ENCODE measurements at regions not wholly inside any gene's neighbourhood (a gene's known extent, or its start where the extent isn't known, plus 50 kb on each side); places are given as distances from the start of the nearest gene placed in this dataset.
"Not testable (repeated sequence)": the region's sequence is repeated elsewhere in the genome, so short reads cannot be mapped to it uniquely, and the experiment has no call there.

GRCh38 chrX:77174680-77175519 is 272.3 kb upstream of the FGF16 start:
- H3K27me3 ChIP-seq (ENCODE audit: insufficient read depth, low read length) = no peaks in the 10 kb centered on the region
- no peaks in the 10 kb centered on the region for H3K36me3 ChIP-seq (ENCODE audit: insufficient read depth, low read depth, low read length)
- H3K9me3 ChIP-seq (ENCODE audit: insufficient read depth, low read depth, low read length) = no peaks in the 10 kb centered on the region
- no peak overlapping the region for H3K27ac ChIP-seq (ENCODE audit: low read length)
- H3K4me1 ChIP-seq (ENCODE audit: insufficient read depth, low read length) = no peaks in the 10 kb centered on the region
- no peak overlapping the region for H3K4me3 ChIP-seq (ENCODE audit: low read length)
- no peak overlapping the region for H3K9ac ChIP-seq (ENCODE audit: low read depth, low read length)

DNA sequence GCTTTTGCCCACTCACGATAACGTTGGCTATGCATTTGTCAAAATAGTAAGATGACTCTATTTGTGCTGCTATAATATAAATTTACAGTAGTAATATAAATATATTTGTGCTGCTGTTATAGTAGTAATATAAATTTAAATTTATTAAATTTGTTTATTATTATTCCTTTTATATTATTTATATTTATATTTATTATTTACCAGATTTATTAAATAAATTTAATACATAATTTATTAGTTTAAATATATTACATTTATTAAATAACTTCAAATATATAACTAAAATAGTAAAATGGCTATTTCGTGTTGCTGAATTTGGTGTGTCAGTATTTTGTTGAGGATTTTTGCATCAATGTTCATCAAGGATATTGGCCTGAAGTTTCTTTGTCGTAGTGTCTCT is 246.5 kb upstream of the FGF16 start:
- H3K9me3 ChIP-seq (ENCODE audit: insufficient read depth, low read depth, low read length) = no peaks in the 10 kb centered on the region; the same call in 1 of the 2 replicates
- no peak overlapping the region for H3K27ac ChIP-seq (ENCODE audit: low read length)
- no peaks in the 10 kb centered on the region for H3K36me3 ChIP-seq (ENCODE audit: insufficient read depth, low read depth, low read length)
- no peaks in the 10 kb centered on the region for H3K27me3 ChIP-seq (ENCODE audit: insufficient read depth, low read length)
- H3K4me1 ChIP-seq (ENCODE audit: insufficient read depth, low read length) = no peaks in the 10 kb centered on the region
- no peak overlapping the region for H3K4me3 ChIP-seq (ENCODE audit: low read length)
- H3K9ac ChIP-seq (ENCODE audit: low read depth, low read length) = no peak overlapping the region

DNA sequence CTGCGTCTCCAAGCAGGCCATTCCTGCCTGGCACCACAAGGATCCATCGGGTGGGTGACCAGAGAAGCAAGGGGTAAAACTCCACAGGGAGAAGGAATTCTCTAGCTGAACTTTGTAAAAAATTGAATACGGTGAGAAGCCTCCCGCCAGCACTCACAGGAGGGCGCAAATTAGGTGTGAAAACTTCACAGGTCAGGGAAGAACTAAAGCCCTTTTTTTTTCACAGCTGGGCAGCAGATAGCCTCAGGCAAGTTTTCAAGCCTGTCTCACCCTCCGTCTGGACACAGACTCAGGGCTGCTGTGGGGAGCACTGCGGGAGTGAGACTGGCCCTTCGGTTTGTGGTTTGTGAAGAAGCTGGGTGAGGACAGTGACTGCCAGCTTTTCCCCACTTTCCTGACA is 224.1 kb upstream of the FGF16 start:
- Histone ChIP-seq H3K4me1 (ENCODE audit: insufficient read depth, low read length) (no peaks in the 10 kb centered on the region), H3K9me3 (ENCODE audit: insufficient read depth, low read depth, low read length) (no peaks in the 10 kb centered on the region), H3K27ac (ENCODE audit: low read length) (no peak overlapping the region), H3K27me3 (ENCODE audit: insufficient read depth, low read length) (peaks cover 24% of the 10 kb centered on the region; the same call in 1 of the 2 replicates), H3K4me3 (ENCODE audit: low read length) (no peak overlapping the region), H3K9ac (ENCODE audit: low read depth, low read length) (no peak overlapping the region), H3K36me3 (ENCODE audit: insufficient read depth, low read depth, low read length) (no peaks in the 10 kb centered on the region)

DNA sequence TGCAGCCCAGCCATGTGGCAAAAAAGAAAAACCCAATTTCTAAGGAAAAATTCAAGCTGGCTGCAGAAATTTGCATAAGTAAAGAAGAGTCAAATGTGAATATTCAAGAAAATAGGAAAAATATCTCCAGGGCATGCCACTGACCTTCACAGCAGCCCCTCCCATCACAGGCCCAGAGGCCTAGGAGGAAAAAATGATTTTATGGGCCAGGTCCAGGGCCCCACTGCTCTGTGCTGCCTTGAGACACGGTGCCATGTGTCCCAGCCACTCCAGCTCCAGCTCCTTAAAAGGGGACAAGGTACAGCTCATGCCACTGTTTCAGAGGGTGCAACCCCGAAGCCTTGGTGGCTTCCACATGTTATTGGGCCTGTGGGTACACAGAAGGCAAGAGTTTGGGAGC is 182.7 kb upstream of the FGF16 start:
- H3K27ac ChIP-seq (ENCODE audit: low read length) = no peak overlapping the region
- no peaks in the 10 kb centered on the region for H3K27me3 ChIP-seq (ENCODE audit: insufficient read depth, low read length)
- H3K36me3 ChIP-seq (ENCODE audit: insufficient read depth, low read depth, low read length) = no peaks in the 10 kb centered on the region
- no peak overlapping the region for H3K4me3 ChIP-seq (ENCODE audit: low read length)
- peaks cover 15% of the 10 kb centered on the region for H3K9me3 ChIP-seq (ENCODE audit: insufficient read depth, low read depth, low read length)
- H3K4me1 ChIP-seq (ENCODE audit: insufficient read depth, low read length) = no peaks in the 10 kb centered on the region
- no peak overlapping the region for H3K9ac ChIP-seq (ENCODE audit: low read depth, low read length)

DNA sequence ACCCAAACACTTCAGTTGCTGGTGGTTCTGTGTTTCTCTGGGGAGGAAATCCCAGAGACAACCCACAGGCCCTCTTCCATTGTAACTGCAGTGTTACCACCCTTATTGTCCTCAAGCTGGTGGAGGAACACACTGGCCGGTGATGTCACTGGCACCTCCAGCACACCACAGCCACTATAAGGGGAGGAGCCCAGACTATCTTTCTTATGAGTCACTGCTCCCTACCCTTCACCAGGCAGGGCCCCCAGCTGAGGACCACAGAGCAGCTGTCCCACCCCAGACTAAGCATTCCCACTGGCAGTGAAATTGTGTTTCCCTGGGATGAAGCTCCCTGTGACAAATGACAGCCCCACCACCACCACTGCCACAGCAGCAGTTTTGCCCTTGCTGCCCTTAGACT is 171.8 kb upstream of the FGF16 start:
- Histone ChIP-seq H3K27ac (ENCODE audit: low read length) (no peak overlapping the region), H3K4me3 (ENCODE audit: low read length) (no peak overlapping the region), H3K9ac (ENCODE audit: low read depth, low read length) (no peak overlapping the region), H3K9me3 (ENCODE audit: insufficient read depth, low read depth, low read length) (peaks cover 4% of the 10 kb centered on the region; the same call in 1 of the 2 replicates), H3K27me3 (ENCODE audit: insufficient read depth, low read length) (no peaks in the 10 kb centered on the region), H3K4me1 (ENCODE audit: insufficient read depth, low read length) (no peaks in the 10 kb centered on the region), H3K36me3 (ENCODE audit: insufficient read depth, low read depth, low read length) (no peaks in the 10 kb centered on the region)

- H3K27ac ChIP-seq (ENCODE audit: low read length) = no peak overlapping the region
- H3K9me3 ChIP-seq (ENCODE audit: insufficient read depth, low read depth, low read length) = peaks cover 13% of the 10 kb centered on the region
- no peaks in the 10 kb centered on the region for H3K36me3 ChIP-seq (ENCODE audit: insufficient read depth, low read depth, low read length)
- H3K27me3 ChIP-seq (ENCODE audit: insufficient read depth, low read length) = no peaks in the 10 kb centered on the region
- no peak overlapping the region for H3K4me3 ChIP-seq (ENCODE audit: low read length)
- no peaks in the 10 kb centered on the region for H3K4me1 ChIP-seq (ENCODE audit: insufficient read depth, low read length)
- H3K9ac ChIP-seq (ENCODE audit: low read depth, low read length) = no peak overlapping the region
Observed at GRCh38 chrX:77276742-77277141, 170.4 kb upstream of the FGF16 start.

DNA sequence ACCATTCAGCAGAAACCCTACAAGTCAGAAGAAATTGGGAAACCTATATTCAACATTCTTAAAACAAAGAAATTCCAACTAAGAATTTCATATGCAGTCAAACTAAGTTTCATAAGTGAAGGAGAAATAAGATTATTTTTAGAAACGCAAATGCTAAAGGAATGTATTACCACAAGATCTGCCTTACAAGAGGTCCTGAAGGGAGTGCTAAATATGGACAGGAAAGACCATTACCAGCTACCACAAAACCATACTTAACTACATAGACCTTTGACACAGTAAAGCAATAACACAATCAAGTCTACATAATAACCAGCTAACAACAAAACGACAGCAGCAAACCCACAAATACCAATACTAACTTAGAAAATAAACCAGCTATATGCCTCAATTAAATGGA is 169.3 kb upstream of the FGF16 start:
- Histone ChIP-seq H3K27me3 (ENCODE audit: insufficient read depth, low read length) (no peaks in the 10 kb centered on the region), H3K9me3 (ENCODE audit: insufficient read depth, low read depth, low read length) (peaks cover 16% of the 10 kb centered on the region), H3K4me3 (ENCODE audit: low read length) (no peak overlapping the region), H3K4me1 (ENCODE audit: insufficient read depth, low read length) (no peaks in the 10 kb centered on the region), H3K27ac (ENCODE audit: low read length) (no peak overlapping the region), H3K36me3 (ENCODE audit: insufficient read depth, low read depth, low read length) (no peaks in the 10 kb centered on the region), H3K9ac (ENCODE audit: low read depth, low read length) (no peak overlapping the region)

DNA sequence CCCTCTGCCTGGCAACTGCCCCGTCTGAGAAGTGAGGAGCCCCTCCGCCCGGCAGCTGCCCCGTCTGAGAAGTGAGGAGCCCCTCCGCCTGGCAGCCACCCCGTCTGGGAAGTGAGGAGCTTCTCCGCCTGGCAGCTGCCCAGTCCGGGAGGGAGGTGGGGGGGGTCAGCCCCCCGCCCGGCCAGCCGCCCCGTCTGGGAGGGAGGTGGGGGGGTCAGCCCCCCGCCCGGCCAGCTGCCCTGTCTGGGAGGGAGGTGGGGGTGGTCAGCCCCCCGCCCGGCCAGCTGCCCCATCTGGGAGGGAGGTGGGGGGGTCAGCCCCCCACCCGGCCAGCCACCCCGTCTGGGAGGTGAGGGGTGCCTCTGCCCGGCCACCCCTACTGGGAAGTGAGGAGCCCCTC is 167.8 kb upstream of the FGF16 start:
- H3K9ac ChIP-seq (ENCODE audit: low read depth, low read length); H3K27me3 ChIP-seq (ENCODE audit: insufficient read depth, low read length); H3K4me3 ChIP-seq (ENCODE audit: low read length); H3K4me1 ChIP-seq (ENCODE audit: insufficient read depth, low read length); H3K36me3 ChIP-seq (ENCODE audit: insufficient read depth, low read depth, low read length); H3K27ac ChIP-seq (ENCODE audit: low read length): not testable (repeated sequence)
- peaks cover 16% of the 10 kb centered on the region for H3K9me3 ChIP-seq (ENCODE audit: insufficient read depth, low read depth, low read length)

GRCh38 chrX:77293331-77293995 is 153.7 kb upstream of the FGF16 start:
- no peak overlapping the region for H3K9ac ChIP-seq (ENCODE audit: low read depth, low read length)
- no peaks in the 10 kb centered on the region for H3K9me3 ChIP-seq (ENCODE audit: insufficient read depth, low read depth, low read length)
- no peak overlapping the region for H3K4me3 ChIP-seq (ENCODE audit: low read length)
- no peak overlapping the region for H3K27ac ChIP-seq (ENCODE audit: low read length)
- H3K27me3 ChIP-seq (ENCODE audit: insufficient read depth, low read length) = no peaks in the 10 kb centered on the region
- H3K4me1 ChIP-seq (ENCODE audit: insufficient read depth, low read length) = no peaks in the 10 kb centered on the region
- H3K36me3 ChIP-seq (ENCODE audit: insufficient read depth, low read depth, low read length) = no peaks in the 10 kb centered on the region

DNA sequence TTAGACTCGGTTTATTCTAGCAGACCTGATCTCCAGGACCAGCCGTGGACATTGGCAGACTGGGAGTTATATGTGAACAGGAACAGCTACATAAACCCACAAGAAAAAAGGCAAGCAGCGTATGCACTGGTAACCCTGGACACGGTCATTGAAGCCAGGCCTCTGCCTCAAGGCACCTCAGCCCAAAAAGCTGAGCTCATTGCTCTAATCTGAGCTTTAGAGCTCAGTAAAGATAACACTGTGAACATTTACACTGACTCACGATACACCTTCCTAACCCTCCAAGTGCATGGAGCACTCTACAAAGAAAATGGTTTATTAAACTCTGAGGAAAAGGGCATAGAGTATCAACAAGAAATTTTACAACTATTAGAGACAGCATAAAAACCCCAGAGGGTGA is 148.9 kb upstream of the FGF16 start:
- Histone ChIP-seq H3K9me3 (ENCODE audit: insufficient read depth, low read depth, low read length) (no peaks in the 10 kb centered on the region), H3K36me3 (ENCODE audit: insufficient read depth, low read depth, low read length) (no peaks in the 10 kb centered on the region), H3K4me1 (ENCODE audit: insufficient read depth, low read length) (no peaks in the 10 kb centered on the region), H3K27ac (ENCODE audit: low read length) (no peak overlapping the region), H3K4me3 (ENCODE audit: low read length) (no peak overlapping the region), H3K9ac (ENCODE audit: low read depth, low read length) (no peak overlapping the region), H3K27me3 (ENCODE audit: insufficient read depth, low read length) (no peaks in the 10 kb centered on the region)

GRCh38 chrX:77298790-77299189 is 148.4 kb upstream of the FGF16 start:
- H3K4me3 ChIP-seq (ENCODE audit: low read length) = no peak overlapping the region
- H3K36me3 ChIP-seq (ENCODE audit: insufficient read depth, low read depth, low read length) = no peaks in the 10 kb centered on the region
- H3K4me1 ChIP-seq (ENCODE audit: insufficient read depth, low read length) = no peaks in the 10 kb centered on the region
- H3K27ac ChIP-seq (ENCODE audit: low read length) = no peak overlapping the region
- H3K9ac ChIP-seq (ENCODE audit: low read depth, low read length) = no peak overlapping the region
- H3K27me3 ChIP-seq (ENCODE audit: insufficient read depth, low read length) = no peaks in the 10 kb centered on the region
- H3K9me3 ChIP-seq (ENCODE audit: insufficient read depth, low read depth, low read length) = no peaks in the 10 kb centered on the region

- Histone ChIP-seq H3K9ac (ENCODE audit: low read depth, low read length) (no peak overlapping the region), H3K4me1 (ENCODE audit: insufficient read depth, low read length) (no peaks in the 10 kb centered on the region), H3K9me3 (ENCODE audit: insufficient read depth, low read depth, low read length) (no peaks in the 10 kb centered on the region), H3K4me3 (ENCODE audit: low read length) (no peak overlapping the region), H3K27ac (ENCODE audit: low read length) (no peak overlapping the region), H3K36me3 (ENCODE audit: insufficient read depth, low read depth, low read length) (no peaks in the 10 kb centered on the region), H3K27me3 (ENCODE audit: insufficient read depth, low read length) (no peaks in the 10 kb centered on the region)
Observed at GRCh38 chrX:77299549-77299948, 147.6 kb upstream of the FGF16 start.
